ENCODE measurements at regions not wholly inside any gene's neighbourhood (a gene's known extent, or its start where the extent isn't known, plus 50 kb on each side); places are given as distances from the start of the nearest gene placed in this dataset.

DNA sequence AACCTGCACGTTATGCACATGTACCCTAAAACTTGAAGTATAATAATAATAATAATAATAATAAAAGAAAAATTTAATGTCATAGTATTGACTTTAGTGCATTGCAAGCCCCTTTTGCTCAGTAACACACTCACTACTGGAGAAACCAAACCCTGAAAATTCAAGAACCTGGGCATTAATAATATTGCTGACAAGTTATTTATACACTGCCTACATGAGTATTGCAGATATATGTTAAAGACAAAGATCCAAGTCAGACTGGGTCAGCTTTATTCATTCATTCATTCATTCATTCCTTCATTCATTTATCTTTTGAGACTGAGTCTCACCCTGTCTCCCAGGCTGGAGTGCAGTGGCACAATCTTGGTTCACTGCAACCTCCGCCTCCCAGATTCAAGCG lies 1711.2 kb downstream of the TP53TG3F start:
- no peak for TF ChIP-seq POLR2A (IDR thresholded peaks at IDR 0.05)
- TF ChIP-seq, protein P1, sequence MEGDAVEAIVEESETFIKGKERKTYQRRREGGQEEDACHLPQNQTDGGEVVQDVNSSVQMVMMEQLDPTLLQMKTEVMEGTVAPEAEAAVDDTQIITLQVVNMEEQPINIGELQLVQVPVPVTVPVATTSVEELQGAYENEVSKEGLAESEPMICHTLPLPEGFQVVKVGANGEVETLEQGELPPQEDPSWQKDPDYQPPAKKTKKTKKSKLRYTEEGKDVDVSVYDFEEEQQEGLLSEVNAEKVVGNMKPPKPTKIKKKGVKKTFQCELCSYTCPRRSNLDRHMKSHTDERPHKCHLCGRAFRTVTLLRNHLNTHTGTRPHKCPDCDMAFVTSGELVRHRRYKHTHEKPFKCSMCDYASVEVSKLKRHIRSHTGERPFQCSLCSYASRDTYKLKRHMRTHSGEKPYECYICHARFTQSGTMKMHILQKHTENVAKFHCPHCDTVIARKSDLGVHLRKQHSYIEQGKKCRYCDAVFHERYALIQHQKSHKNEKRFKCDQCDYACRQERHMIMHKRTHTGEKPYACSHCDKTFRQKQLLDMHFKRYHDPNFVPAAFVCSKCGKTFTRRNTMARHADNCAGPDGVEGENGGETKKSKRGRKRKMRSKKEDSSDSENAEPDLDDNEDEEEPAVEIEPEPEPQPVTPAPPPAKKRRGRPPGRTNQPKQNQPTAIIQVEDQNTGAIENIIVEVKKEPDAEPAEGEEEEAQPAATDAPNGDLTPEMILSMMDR (IDR thresholded peaks at IDR 0.05), result no peak

Data from adrenal gland (tissue), 5 donors.